SK-N-MC (cell line): ENCODE measurements at regions not wholly inside any gene's neighbourhood (a gene's known extent, or its start where the extent isn't known, plus 50 kb on each side); places are given as distances from the start of the nearest gene placed in this dataset.
"Not testable (repeated sequence)": the region's sequence is repeated elsewhere in the genome, so short reads cannot be mapped to it uniquely, and the experiment has no call there.

Source experiments
- DNase-seq: peaks from one replicate; pipeline ENCODE4 v3.0.0-alpha.2; 2011; ENCODE audit warnings: low read depth, low spot score
- H3K27ac ChIP-seq: fragments of 200-600 bp; sonication (generic); 2 replicates; pipeline ENCODE4 v1.5.1; 2016; ENCODE audit warnings: mixed run types
- H3K36me3 ChIP-seq: fragments of 200-600 bp; sonication (generic); 2 replicates; pipeline ENCODE4 v1.6.1; 2017; ENCODE audit warnings: antibody characterized with exemption, low read length, mixed read lengths; ENCODE audit not compliant: insufficient read depth
- H3K4me3 ChIP-seq: fragments of 200-600 bp; sonication (generic); 2 replicates; pipeline ENCODE4 v1.5.1; 2016
- H3K9ac ChIP-seq: fragments of 200-600 bp; sonication (generic); 2 replicates; pipeline ENCODE4 v1.8.0; 2017; ENCODE audit warnings: mixed run types, mixed read lengths; ENCODE audit not compliant: insufficient read length
- H3K9me3 ChIP-seq: fragments of 200-600 bp; sonication (generic); 2 replicates; pipeline ENCODE4 v1.6.1; 2017; ENCODE audit warnings: low read depth, mild to moderate bottlenecking, antibody characterized with exemption, low read length, moderate library complexity, mixed read lengths

DNA sequence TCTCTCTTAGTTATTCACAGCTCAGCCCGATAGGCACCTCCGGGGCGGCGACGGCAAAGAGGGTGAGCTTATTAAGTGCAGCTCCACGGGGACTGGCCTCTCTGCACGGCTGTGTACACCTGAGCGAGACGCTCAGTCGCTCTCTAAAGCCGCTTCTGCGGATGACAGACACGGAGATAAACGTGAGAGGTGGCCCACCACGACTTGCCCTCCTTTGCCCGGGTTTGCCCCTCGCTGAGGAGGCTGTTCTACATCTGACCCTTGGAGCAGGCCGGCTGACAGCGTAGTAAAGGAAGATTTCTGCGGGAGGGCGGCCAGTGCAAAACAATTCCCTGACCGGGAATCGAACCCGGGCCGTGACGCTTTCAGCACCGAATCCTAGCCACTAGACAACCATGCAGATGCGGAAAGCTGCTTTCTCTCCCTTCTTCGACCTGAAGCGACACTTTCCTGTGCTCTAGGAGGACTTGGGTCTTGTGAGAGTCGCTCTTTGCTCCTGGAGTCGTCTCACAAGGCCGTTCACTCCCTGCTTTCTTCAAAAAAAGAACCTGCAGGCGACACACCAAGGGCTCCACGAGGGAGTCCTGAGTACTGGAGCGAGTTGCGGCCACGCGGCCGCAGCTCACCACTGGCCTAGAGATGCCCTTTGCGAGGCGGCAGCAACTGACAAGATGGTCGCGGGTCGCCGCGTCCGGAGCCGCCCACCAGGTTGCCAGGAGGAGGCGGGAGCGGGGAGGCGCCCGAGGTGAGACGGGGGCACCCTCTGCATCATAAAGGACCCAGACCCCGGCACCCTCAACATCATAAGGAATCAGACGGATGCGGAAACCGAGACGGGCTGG is 119.9 kb downstream of the PPIAL4A start:
- H3K36me3 ChIP-seq, H3K9ac ChIP-seq, H3K4me3 ChIP-seq, H3K27ac ChIP-seq, H3K9me3 ChIP-seq, DNase-seq: not testable (repeated sequence)

DNA sequence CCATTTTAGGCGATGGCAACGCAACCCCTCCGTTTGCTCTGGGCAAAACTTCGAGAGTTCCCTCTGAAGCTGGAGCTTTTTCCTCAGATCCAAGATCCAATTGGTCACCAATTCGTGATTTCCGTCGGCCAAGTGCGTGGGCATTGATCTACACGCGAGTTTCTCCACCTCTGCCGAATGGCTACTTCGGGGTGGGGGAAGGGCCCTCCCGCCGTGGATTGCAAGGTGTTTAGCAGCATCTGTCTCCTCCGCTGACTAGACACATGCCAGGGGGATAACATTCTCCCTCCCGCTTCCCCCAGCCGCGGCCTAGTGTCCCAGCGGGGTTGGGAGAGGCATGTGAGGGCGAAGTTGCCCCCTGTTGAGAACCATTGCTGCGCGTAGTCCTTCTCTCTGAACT is 120.6 kb downstream of the PPIAL4A start:
- not testable (repeated sequence) for H3K4me3 ChIP-seq, H3K27ac ChIP-seq, DNase-seq, H3K9ac ChIP-seq, H3K9me3 ChIP-seq, H3K36me3 ChIP-seq

DNA sequence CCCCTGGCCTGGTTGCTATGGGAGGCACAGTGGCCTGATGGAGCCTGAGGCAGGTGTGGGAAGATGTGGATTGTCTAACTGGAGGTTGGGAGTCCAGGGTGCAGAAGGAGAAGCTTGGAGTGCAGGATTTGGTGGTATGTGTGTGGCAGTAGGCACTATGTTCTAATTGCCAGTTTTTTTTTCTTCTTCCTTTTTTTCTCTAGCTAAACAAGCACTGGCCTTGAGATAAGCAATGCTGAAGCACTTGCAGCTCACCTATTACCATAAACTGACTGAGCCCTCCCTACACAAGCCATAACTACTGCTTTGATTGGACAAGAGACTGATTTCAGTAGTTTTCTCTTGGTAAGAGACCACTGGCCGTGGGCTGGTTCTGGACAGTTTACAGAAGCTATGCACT is 123.6 kb downstream of the PPIAL4A start:
- not testable (repeated sequence) for H3K4me3 ChIP-seq, H3K9ac ChIP-seq, H3K27ac ChIP-seq, H3K36me3 ChIP-seq, H3K9me3 ChIP-seq, DNase-seq

DNA sequence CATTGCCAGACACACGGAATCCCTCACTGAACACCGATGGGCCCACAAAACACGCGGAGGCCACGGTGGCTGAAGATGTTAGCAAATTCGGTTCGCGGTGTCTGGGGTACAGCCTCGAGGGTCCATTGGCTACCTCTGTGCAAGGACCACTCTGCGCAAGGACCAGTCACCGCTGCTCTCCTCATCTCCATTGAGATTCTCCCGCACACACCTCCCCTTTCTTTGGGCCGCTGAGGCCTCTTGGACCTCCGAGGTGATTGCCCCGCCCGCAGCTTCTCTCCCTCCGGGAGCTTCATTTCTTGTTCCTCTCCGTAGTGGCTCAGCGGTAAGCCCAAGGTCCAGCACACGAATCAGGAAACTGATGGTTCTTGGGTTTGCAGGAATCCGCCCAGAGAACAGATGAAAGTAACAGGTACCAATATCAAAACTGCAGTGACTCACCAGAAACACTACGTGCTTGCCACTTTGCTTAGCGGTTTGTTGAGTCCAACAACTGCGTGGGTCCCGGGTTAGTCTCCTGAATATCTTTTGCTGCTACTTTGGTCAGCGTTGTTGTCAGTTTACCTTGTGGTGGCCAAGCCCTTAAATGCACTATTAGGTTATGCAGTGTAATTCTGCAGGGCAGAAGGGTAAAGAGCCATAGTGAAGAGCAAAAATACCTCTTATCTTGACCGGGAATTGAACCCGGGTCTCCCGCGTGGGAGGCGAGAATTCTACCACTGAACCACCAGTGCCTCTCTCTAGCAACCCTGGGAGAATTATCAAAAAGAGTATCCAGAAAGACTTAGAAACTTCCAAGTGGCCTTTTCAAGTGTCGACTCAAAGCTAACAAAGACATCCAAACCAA is 126.8 kb downstream of the PPIAL4A start:
- H3K9me3 ChIP-seq, H3K27ac ChIP-seq, H3K36me3 ChIP-seq, H3K4me3 ChIP-seq, H3K9ac ChIP-seq: not testable (repeated sequence)
- peak; percentile 76 for DNase-seq

DNA sequence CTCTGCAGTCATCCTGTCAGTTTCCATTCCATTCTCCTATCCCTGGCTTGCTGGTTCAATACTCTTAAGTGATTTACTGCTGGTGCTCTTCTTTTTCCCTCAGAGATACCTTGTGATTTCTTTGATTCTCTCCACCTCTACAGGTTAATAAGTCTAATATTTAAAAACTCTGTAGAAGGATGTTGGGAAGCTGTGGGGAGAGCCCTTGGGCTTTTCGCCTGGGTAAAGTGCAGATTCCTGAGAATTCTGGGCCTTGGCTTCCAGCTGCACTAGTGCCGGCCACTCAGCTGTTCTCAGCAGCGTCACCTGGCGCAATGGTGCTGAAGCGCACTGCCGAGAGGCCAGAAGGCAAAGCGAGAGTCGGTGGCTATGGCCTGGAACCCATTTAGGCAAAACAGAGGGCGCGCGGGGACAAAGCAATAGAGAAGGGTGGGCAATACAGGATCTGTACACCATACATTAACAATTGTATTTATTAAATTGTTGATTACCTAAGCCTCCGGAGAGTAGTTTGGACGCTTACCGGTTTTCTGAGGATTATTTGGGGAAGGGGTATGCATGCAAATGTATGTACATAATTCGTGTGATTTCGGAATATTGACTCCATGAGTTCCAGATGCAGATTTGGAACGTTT is 130.3 kb downstream of the PPIAL4A start:
- not testable (repeated sequence) for H3K36me3 ChIP-seq, DNase-seq, H3K9me3 ChIP-seq, H3K27ac ChIP-seq, H3K4me3 ChIP-seq, H3K9ac ChIP-seq

DNA sequence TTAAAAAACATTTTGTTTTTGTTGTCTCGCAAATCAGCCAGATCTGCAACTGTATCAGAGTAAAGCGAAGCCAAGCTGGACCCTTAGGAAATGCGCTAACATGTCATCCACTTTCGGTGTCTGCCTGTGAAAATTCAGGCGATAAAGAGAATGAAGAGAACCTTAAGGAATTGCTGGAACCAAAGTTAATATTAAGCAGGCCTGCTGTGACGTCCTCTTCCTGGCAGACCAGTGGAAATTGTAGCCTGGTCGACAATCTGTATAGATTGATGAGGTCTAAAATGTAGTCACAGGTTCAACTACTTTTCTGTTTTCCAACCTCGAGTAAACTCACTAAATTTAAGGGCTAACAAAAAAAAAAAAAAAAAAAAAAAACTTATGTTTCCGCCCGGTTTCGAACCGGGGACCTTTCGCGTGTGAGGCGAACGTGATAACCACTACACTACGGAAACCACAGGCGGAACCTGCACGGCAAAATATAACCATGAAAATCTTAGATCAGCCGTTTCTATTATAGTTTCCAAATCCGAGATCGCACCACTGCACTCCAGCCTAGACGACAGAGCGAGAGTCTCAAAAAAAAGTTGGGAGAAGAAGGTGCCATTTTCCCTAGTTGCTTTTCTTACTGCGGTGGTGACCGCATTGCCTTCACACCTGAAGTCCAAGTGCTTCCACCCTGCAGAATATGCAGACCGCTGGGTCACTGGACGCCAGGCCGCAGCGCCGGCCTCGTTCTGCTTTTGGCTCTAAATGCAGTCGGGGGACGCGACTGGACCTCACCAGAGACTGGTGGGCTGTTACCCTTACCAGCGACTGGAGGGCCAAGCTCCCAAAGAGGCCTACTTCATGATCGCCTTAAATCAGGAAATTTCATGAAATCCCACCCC is 131.0 kb downstream of the PPIAL4A start:
- not testable (repeated sequence) for H3K9ac ChIP-seq

DNA sequence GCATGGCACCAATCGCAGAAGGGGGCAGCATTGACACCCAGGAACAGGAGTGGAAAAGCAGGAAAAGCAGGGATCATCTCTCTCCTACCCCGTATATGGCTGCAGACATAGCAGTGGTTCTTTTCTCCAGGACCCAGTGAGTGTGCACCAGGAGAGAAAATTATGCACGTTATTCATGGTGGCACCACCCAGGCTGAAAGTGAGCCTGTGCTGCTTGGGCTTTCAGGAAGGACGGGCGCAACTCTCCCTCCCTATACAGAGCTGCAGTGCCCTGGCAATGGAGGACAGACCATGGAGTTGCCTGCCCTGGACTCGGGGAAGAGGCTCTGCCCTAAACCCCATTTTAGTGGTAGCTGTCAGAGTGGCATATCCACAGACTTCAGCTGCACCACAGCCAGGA is 132.1 kb downstream of the PPIAL4A start:
- not testable (repeated sequence) for H3K9ac ChIP-seq, DNase-seq

More for the DNA sequence above, 131.0 kb downstream of the PPIAL4A start:
- not testable (repeated sequence) for H3K9me3 ChIP-seq, H3K27ac ChIP-seq, H3K36me3 ChIP-seq, H3K4me3 ChIP-seq
- DNase-seq: peak; percentile 52

DNA sequence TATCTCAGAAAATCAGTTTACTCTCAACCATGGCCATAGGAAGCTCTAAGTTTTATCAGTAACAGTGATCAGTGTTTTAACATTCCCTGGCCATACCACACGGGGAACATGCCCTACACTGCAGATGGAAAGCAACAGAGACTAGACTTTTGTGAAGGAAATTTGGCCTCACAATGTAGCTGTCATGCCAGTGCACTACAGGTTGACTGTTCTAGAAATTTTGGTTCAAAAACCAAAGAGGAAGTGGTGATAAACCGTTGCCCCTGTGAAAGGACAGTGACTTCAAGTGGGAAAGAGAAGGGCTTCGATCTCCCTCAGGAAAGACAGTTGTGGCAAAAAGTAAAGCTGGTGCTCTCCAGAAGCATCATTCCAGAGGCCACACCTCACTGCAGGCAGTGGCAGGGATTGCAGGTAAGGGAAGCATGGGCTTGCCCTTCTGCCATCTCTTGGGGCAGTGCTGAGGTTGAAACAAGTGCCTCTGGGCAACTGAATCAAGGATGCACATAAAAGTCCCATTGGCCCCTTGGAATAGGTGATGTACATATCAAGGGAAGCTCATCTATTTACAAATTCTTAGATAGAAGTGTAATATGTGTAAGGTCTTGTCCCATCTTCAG is 143.4 kb downstream of the PPIAL4A start:
- not testable (repeated sequence) for H3K27ac ChIP-seq, DNase-seq, H3K36me3 ChIP-seq, H3K9me3 ChIP-seq, H3K4me3 ChIP-seq, H3K9ac ChIP-seq

More for the DNA sequence above, 132.1 kb downstream of the PPIAL4A start:
- H3K9me3 ChIP-seq, H3K27ac ChIP-seq, H3K4me3 ChIP-seq, H3K36me3 ChIP-seq: not testable (repeated sequence)

DNA sequence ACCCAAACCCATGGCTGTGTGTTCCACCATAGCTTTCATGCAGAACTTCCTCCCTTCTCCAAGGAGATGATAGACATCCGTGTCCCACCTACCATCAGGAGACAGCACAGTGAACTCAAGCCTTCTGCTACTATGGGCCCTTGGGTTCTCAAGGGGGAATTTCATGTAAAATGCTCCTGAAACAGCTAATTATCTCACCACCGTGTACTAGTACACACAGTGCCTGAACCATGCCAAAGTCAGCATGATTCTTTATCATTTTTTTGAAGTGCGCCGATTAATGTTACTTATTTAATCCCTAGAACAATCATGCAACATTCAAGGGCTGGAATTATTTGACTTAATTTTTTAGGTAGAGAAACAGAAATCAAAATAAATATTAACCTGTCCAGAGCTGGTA is 147.2 kb downstream of the PPIAL4A start:
- H3K9me3 ChIP-seq, DNase-seq, H3K9ac ChIP-seq, H3K4me3 ChIP-seq, H3K36me3 ChIP-seq, H3K27ac ChIP-seq: not testable (repeated sequence)

DNA sequence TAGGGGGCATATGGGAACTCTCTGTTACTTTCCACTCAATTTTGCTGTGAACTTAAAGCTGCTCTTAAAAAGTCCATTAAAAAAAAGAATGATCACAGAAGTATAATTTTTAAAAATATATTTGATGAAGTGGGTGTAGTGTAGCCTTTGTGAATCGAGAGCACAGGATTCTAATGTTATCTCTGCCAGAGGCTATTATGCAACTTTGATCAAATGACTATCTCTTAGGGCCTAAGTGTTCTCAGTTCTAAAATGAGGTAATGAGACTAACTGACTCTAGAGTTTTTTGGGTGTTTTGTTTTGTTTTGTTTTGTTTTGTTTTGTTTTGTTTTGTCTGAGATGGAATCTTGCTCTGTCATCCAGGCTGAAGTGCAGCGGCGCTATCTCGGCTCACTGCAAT is 143.2 kb downstream of the FAM72B start:
- H3K27ac ChIP-seq, H3K36me3 ChIP-seq, DNase-seq, H3K9ac ChIP-seq, H3K4me3 ChIP-seq, H3K9me3 ChIP-seq: not testable (repeated sequence)

DNA sequence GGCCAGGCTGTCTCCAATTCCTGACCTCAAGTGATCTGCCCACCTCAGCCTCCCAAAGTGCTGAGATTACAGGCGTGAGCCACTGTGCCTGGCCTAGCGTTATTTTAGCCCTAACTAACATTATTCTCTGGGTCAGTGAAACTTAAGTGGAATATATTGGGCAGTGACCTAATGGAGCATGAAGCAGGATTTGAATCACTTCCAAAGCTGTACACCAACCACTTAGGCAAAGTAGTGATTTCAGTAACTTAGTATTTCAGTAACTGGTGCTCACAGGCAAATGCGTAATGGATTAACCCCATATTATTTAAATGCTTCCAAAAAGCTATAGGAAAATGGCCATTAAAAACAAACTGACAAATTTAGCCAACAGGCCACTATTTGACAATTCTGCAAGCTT is 142.6 kb downstream of the FAM72B start:
- H3K36me3 ChIP-seq, H3K4me3 ChIP-seq, H3K9me3 ChIP-seq, H3K27ac ChIP-seq, H3K9ac ChIP-seq, DNase-seq: not testable (repeated sequence)

DNA sequence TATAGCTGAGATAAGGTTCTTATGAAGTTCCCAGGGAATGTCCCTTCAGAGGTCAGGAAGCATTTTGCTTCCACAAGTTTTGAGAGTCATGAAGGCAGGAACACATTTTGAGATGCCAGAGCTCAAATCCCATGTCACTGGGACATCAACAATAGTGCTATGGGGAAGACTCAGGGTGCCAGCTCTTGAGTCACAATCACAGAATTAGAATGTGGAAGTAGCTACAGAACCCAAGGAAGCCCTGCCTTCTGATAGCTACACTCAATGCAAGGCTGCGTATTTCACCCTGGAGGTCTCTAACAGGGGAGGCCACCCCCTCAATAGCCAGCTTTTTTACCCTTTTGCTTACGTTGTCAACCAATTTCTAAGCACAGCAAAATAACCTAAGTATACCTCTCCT is 141.3 kb downstream of the FAM72B start:
- H3K9me3 ChIP-seq, DNase-seq, H3K27ac ChIP-seq, H3K4me3 ChIP-seq, H3K9ac ChIP-seq, H3K36me3 ChIP-seq: not testable (repeated sequence)

DNA sequence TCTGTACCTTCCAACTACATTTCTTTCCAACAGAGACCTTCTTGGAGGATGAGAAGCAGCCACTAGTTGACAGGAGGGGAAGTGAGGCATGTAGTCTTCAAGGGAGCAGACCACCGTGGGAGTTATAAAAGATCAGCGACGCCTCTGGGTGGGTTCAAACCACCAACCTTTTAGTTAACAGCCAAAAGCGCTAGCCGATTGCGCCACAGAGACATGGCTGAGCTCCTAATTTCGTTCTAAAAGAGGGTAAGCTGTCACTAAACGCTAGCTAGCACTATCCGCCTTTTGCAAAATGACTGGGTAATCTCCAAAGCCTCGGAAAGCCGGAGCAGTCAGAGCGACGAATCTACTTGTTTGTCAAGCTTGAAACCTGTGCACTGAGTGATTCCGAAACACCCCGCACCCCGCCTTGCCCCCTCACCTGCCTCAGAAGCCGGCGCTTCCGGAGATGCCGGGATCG is 135.8 kb downstream of the FAM72B start:
- not testable (repeated sequence) for H3K9ac ChIP-seq, H3K4me3 ChIP-seq, H3K36me3 ChIP-seq, H3K9me3 ChIP-seq, H3K27ac ChIP-seq, DNase-seq
